GM10266 (cell line): ENCODE measurements at regions not wholly inside any gene's neighbourhood (a gene's known extent, or its start where the extent isn't known, plus 50 kb on each side); places are given as distances from the start of the nearest gene placed in this dataset.

ENCODE experiments used
- DNase-seq: peaks from one replicate; pipeline ENCODE4 v3.0.0; 2012; ENCODE audit errors: extremely low spot score
- CTCF ChIP-seq: IDR thresholded peaks from 2 replicates; pipeline ENCODE4 v1.5.1; 2012; ENCODE audit warnings: mild to moderate bottlenecking, low read depth; ENCODE audit not compliant: control insufficient read depth, insufficient read depth; ENCODE audit errors: missing control alignments

DNA sequence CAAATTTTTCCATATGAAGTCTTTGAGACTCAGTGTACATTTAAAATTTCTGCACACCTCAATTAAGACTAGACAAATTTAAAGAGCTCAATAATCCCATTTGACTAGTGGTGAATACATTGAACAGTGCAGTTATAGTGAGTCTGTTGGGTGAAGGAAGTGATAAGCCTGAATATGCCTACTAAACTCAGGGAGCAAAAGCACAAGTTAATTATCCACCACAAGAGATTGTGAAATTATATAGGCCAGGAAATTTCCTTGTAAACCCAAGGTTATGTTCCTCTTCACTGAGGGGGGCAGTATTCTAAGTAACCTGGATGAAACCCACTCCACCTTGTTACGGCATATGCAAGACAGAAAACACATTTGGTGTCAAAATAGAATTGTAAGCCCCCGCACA lies 612.9 kb upstream of the DAB2 start:
- DNase-seq = no peak
- no peak for TF ChIP-seq CTCF

- no peak for DNase-seq
- TF ChIP-seq CTCF = no peak
These were observed 609.7 kb upstream of the DAB2 start for GRCh38 chr5:40034441-40034840.

DNA sequence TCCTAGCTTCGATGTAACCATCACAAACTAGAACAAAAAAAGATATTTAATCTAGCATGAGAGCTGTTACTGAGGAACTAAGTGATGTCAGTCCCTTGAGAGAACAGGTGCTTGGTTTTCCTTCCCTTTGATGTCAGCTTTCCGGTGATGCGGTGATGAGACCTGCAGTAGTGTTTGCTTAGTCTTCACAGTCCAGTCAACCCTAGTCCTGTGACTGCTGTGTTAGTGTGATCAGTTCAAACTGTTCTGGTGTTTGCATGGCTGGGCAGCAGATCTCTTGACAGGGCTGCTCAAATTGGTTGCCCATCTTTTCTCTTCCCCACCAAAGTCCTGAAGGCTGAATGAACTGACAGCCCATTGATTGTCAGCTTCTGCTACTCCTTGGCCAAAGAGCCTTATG lies 608.6 kb upstream of the DAB2 start:
- no peak for TF ChIP-seq CTCF

GRCh38 chr5:40033009-40033408 lies 608.2 kb upstream of the DAB2 start:
- TF ChIP-seq CTCF = no peak
- no peak for DNase-seq

More for the DNA sequence above, 608.6 kb upstream of the DAB2 start:
- DNase-seq = no peak

GRCh38 chr5:40030661-40031060 lies 605.9 kb upstream of the DAB2 start:
- no peak for TF ChIP-seq CTCF
- no peak for DNase-seq

- TF ChIP-seq CTCF = no peak
- no peak for DNase-seq
These were observed 605.1 kb upstream of the DAB2 start for GRCh38 chr5:40029711-40030495.

GRCh38 chr5:40027400-40027799 lies 602.6 kb upstream of the DAB2 start:
- no peak for DNase-seq
- TF ChIP-seq CTCF = no peak
